ENCODE measurements at regions not wholly inside any gene's neighbourhood (a gene's known extent, or its start where the extent isn't known, plus 50 kb on each side); places are given as distances from the start of the nearest gene placed in this dataset.

DNA sequence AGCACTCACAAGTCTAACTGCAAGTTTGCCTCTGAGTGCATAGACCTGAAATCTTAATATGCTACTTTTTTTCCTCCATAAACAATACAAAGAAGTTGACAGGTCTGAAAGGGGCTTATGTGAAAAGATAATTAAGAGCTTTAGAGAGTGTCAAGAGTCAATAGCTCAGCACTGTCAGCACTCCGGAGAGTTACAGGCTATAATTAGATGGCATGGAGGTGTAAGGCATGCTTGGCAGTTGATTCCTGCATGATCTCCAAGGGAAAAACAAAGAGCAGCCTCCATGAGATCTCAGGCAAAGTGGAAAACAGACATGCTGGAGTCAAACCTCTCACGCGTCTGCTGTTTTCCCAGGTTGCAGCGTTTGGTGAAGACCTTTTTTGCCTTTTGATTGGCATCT, 468.7 kb downstream of the TLE4 start:
- TF ChIP-seq, protein P1, sequence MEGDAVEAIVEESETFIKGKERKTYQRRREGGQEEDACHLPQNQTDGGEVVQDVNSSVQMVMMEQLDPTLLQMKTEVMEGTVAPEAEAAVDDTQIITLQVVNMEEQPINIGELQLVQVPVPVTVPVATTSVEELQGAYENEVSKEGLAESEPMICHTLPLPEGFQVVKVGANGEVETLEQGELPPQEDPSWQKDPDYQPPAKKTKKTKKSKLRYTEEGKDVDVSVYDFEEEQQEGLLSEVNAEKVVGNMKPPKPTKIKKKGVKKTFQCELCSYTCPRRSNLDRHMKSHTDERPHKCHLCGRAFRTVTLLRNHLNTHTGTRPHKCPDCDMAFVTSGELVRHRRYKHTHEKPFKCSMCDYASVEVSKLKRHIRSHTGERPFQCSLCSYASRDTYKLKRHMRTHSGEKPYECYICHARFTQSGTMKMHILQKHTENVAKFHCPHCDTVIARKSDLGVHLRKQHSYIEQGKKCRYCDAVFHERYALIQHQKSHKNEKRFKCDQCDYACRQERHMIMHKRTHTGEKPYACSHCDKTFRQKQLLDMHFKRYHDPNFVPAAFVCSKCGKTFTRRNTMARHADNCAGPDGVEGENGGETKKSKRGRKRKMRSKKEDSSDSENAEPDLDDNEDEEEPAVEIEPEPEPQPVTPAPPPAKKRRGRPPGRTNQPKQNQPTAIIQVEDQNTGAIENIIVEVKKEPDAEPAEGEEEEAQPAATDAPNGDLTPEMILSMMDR (IDR thresholded peaks at IDR 0.05): no peak
- no peak for TF ChIP-seq POLR2A (IDR thresholded peaks at IDR 0.05)

Measured in body of pancreas (tissue), 4 donors.